ENCODE measurements at regions not wholly inside any gene's neighbourhood (a gene's known extent, or its start where the extent isn't known, plus 50 kb on each side); places are given as distances from the start of the nearest gene placed in this dataset.

DNA sequence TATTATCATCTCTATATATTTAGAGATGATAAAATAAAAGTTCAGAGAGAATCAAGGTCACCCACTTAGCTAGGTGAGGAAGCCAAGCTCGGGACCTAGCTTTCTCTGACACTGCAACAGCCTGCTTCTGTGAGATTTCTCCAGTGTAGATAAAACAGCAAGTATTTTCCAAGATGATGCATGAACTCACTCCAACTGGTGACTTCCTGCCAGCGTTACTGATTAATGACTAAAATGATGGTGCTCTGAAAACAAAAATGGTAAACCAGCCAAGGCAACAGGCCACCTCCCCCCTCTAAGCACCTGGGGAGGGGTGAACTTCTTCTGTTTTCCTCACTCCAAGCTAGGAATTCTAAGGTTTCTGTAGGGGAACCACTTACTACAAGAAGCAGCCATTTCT is 510.2 kb upstream of the ID2 start:
- in situ Hi-C loops (cut with MboI): no loop called here
- no peaks in the 10 kb centered on the region for H4K20me1 ChIP-seq (ENCODE audit: insufficient read depth)
- DNase-seq: peak; percentile 65
- no peak overlapping the region for H3K27ac ChIP-seq
- H3K9me3 ChIP-seq (ENCODE audit: low read depth): no peaks in the 10 kb centered on the region
- H3K79me2 ChIP-seq (ENCODE audit: insufficient read depth): no peaks in the 10 kb centered on the region
- TF ChIP-seq EZH2 (IDR thresholded peaks at IDR 0.05; ENCODE audit: insufficient read depth, poor library complexity, severe bottlenecking): no peak
- TF ChIP-seq EZH2phosphoT487 (IDR thresholded peaks at IDR 0.05; ENCODE audit: insufficient read depth, low read depth): no peak
- peaks cover 21% of the 10 kb centered on the region for H3F3A ChIP-seq (ENCODE audit: insufficient read depth)
- no peaks in the 10 kb centered on the region for H3K9me2 ChIP-seq (ENCODE audit: insufficient read depth)
- H3K27me3 ChIP-seq (replicated peaks; ENCODE audit: insufficient read depth): no peaks in the 10 kb centered on the region
- H3K36me3 ChIP-seq (ENCODE audit: low read depth): no peaks in the 10 kb centered on the region
- H3K4me3 ChIP-seq: no peak overlapping the region
- peak overlapping the region; percentile 9; the same call in 1 of the 2 replicates for H2AFZ ChIP-seq
- H3K4me2 ChIP-seq (ENCODE audit: unreplicated experiment): no peak overlapping the region
- 31 to 47% methylated on average over 2 of the region's 2 CpGs for WGBS, 2 experiments (ENCODE audit: low coverage in 1 of 2, low lambda C conversion rate in 2 of 2, missing lambda C conversion rate in 2 of 2)
- H3K4me1 ChIP-seq (ENCODE audit: insufficient read depth): peaks cover 43% of the 10 kb centered on the region
- H3K9ac ChIP-seq: no peak overlapping the region

DNA sequence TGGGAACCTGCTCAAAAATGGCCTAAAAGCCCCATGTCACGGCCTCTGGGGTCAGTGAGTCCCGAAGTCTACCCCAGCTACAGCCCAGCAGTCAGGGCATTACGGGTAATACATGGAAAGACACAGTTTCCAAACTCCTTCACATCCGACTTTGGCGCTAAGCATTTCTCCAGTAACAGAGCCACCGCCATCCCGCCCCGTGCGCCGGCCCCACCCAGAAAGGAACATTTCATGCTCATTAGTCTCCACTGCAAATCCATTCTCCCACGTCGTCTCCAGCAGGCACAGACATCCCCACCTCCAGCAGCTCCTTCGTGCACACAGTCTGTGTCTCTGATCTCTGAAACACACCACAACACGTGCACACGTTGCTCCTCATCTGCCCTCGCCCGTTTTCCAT is 509.2 kb upstream of the ID2 start:
- Histone ChIP-seq H3K36me3 (ENCODE audit: low read depth) (no peaks in the 10 kb centered on the region), H3K27me3 (replicated peaks; ENCODE audit: insufficient read depth) (no peaks in the 10 kb centered on the region), H3F3A (ENCODE audit: insufficient read depth) (peaks cover 21% of the 10 kb centered on the region), H3K9me2 (ENCODE audit: insufficient read depth) (no peaks in the 10 kb centered on the region), H2AFZ (no peak overlapping the region), H3K4me2 (ENCODE audit: unreplicated experiment) (no peak overlapping the region), H3K79me2 (ENCODE audit: insufficient read depth) (no peaks in the 10 kb centered on the region), H3K9me3 (ENCODE audit: low read depth) (no peaks in the 10 kb centered on the region), H3K27ac (no peak overlapping the region), H4K20me1 (ENCODE audit: insufficient read depth) (no peaks in the 10 kb centered on the region), H3K4me1 (ENCODE audit: insufficient read depth) (peaks cover 43% of the 10 kb centered on the region), H3K9ac (no peak overlapping the region), H3K4me3 (no peak overlapping the region)
- no peak for TF ChIP-seq EZH2phosphoT487 (IDR thresholded peaks at IDR 0.05; ENCODE audit: insufficient read depth, low read depth)
- TF ChIP-seq EZH2 (IDR thresholded peaks at IDR 0.05; ENCODE audit: insufficient read depth, poor library complexity, severe bottlenecking): no peak
- WGBS, 2 experiments (ENCODE audit: low coverage in 1 of 2, low lambda C conversion rate in 2 of 2, missing lambda C conversion rate in 2 of 2): 97 to 99% methylated on average over 17 of the region's 17 CpGs
- no peak for DNase-seq
- in situ Hi-C loops (cut with MboI): no loop called here

- Histone ChIP-seq H3K4me2 (ENCODE audit: unreplicated experiment) (no peak overlapping the region), H3K9me2 (ENCODE audit: insufficient read depth) (no peaks in the 10 kb centered on the region), H3K27me3 (replicated peaks; ENCODE audit: insufficient read depth) (no peaks in the 10 kb centered on the region), H3K27ac (no peak overlapping the region), H3K4me1 (ENCODE audit: insufficient read depth) (peaks cover 30% of the 10 kb centered on the region), H3F3A (ENCODE audit: insufficient read depth) (peaks cover 10% of the 10 kb centered on the region), H3K4me3 (no peak overlapping the region), H3K9me3 (ENCODE audit: low read depth) (no peaks in the 10 kb centered on the region), H4K20me1 (ENCODE audit: insufficient read depth) (no peaks in the 10 kb centered on the region), H3K9ac (no peak overlapping the region), H2AFZ (peak overlapping the region; percentile 38; the same call in 1 of the 2 replicates), H3K36me3 (ENCODE audit: low read depth) (no peaks in the 10 kb centered on the region), H3K79me2 (ENCODE audit: insufficient read depth) (no peaks in the 10 kb centered on the region)
- WGBS, 2 experiments (ENCODE audit: low coverage in 1 of 2, low lambda C conversion rate in 2 of 2, missing lambda C conversion rate in 2 of 2): 53 to 61% methylated on average over 6 of the region's 6 CpGs
- peak; percentile 33 for DNase-seq
- in situ Hi-C loops (cut with MboI): no loop called here
- TF ChIP-seq EZH2phosphoT487 (IDR thresholded peaks at IDR 0.05; ENCODE audit: insufficient read depth, low read depth) (no peak), EZH2 (IDR thresholded peaks at IDR 0.05; ENCODE audit: insufficient read depth, poor library complexity, severe bottlenecking) (no peak)
Measured at GRCh38 chr2:8174641-8175257, 507.1 kb upstream of the ID2 start.

- Histone ChIP-seq H3K27me3 (replicated peaks; ENCODE audit: insufficient read depth) (no peaks in the 10 kb centered on the region), H3K27ac (no peak overlapping the region), H3K4me3 (no peak overlapping the region), H2AFZ (no peak overlapping the region), H4K20me1 (ENCODE audit: insufficient read depth) (no peaks in the 10 kb centered on the region), H3K9me3 (ENCODE audit: low read depth) (no peaks in the 10 kb centered on the region), H3K9ac (no peak overlapping the region), H3K79me2 (ENCODE audit: insufficient read depth) (no peaks in the 10 kb centered on the region), H3K4me2 (ENCODE audit: unreplicated experiment) (no peak overlapping the region), H3F3A (ENCODE audit: insufficient read depth) (peaks cover 5% of the 10 kb centered on the region; the same call in 1 of the 2 replicates), H3K9me2 (ENCODE audit: insufficient read depth) (no peaks in the 10 kb centered on the region), H3K4me1 (ENCODE audit: insufficient read depth) (peaks cover 8% of the 10 kb centered on the region; the same call in 1 of the 2 replicates), H3K36me3 (ENCODE audit: low read depth) (no peaks in the 10 kb centered on the region)
- TF ChIP-seq EZH2phosphoT487 (IDR thresholded peaks at IDR 0.05; ENCODE audit: insufficient read depth, low read depth): no peak
- no peak for TF ChIP-seq EZH2 (IDR thresholded peaks at IDR 0.05; ENCODE audit: insufficient read depth, poor library complexity, severe bottlenecking)
- no peak for DNase-seq
- WGBS, 2 experiments (ENCODE audit: low coverage in 1 of 2, low lambda C conversion rate in 2 of 2, missing lambda C conversion rate in 2 of 2): 75 to 76% methylated on average over 2 of the region's 2 CpGs
- in situ Hi-C loops (cut with MboI): no loop called here
Measured at GRCh38 chr2:8176887-8177286, 505.0 kb upstream of the ID2 start.

Measured in GM23248 (cell line).